Neutrophil (primary cell): ENCODE measurements at regions not wholly inside any gene's neighbourhood (a gene's known extent, or its start where the extent isn't known, plus 50 kb on each side); places are given as distances from the start of the nearest gene placed in this dataset.

Experiments used
- H3K27ac ChIP-seq: fragments of 200-600 bp; sonication (generic); 2 replicates; pipeline ENCODE4 v1.5.1; 2016; ENCODE audit warnings: mild to moderate bottlenecking, moderate library complexity
- H3K27me3 ChIP-seq: fragments of 200-600 bp; sonication (generic); 2 replicates; pipeline ENCODE4 v1.6.0; 2016; ENCODE audit warnings: mild to moderate bottlenecking
- H3K36me3 ChIP-seq: fragments of 200-600 bp; sonication (generic); 2 replicates; pipeline ENCODE4 v1.5.1; 2017
- H3K4me1 ChIP-seq, 2 experiments: fragments of 200-600 bp in 1 of 2; sonication (generic) in 1 of 2; 1 replicate in 1 of 2; 2 replicates in 1 of 2; pipeline versions ENCODE4 v1.5.1 to v1.6.1; 2013 to 2016; ENCODE audit warnings: low read depth in 1 of 2, low read length in 1 of 2, mild to moderate bottlenecking in 1 of 2, moderate library complexity in 1 of 2; ENCODE audit not compliant: control insufficient read depth in 1 of 2, insufficient read depth in 1 of 2
- H3K4me3 ChIP-seq, 2 experiments: fragments of 200-600 bp in 1 of 2; sonication (generic) in 1 of 2; 1 replicate in 1 of 2; 2 replicates in 1 of 2; pipeline ENCODE4 v1.5.1; 2013 to 2016; ENCODE audit warnings: low read depth in 1 of 2, low read length in 1 of 2, mild to moderate bottlenecking in 1 of 2, moderate library complexity in 1 of 2
- H3K9me3 ChIP-seq: fragments of 200-600 bp; sonication (generic); 2 replicates; pipeline ENCODE4 v1.5.1; 2016
- TF ChIP-seq, protein P1 (sequence below): fragments of 200-600 bp; sonication (generic); IDR thresholded peaks from 2 replicates; pipeline ENCODE4 v1.5.1; 2016; ENCODE audit warnings: antibody characterized with exemption

DNA sequence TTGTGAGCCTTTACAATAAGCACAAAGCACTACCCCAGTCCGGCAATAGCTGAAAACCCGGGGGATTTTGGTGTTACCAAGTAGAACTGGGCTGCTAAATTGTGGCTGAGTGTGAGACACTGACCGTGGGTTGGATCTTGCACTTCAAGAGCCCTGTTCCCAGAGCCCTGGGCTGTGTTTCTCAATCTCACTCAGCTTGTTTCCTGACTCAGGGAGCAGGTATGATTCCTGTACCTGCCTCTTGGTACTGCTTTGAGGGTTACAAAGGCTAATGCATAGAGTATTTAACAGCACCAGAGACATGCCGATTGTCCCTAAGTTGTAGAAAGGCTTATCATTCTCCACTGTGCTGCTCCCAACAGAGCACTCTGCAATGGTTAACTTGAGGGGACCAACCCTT is 134.6 kb downstream of the TEX36 start:
- H3K27me3 ChIP-seq, result no peaks in the 10 kb centered on the region
- H3K27ac ChIP-seq, result no peak overlapping the region
- H3K4me1 ChIP-seq, result no peaks in the 10 kb centered on the region
- H3K36me3 ChIP-seq, result no peaks in the 10 kb centered on the region
- H3K9me3 ChIP-seq, result no peaks in the 10 kb centered on the region
- no peak overlapping the region for H3K4me3 ChIP-seq
- TF ChIP-seq, protein P1, sequence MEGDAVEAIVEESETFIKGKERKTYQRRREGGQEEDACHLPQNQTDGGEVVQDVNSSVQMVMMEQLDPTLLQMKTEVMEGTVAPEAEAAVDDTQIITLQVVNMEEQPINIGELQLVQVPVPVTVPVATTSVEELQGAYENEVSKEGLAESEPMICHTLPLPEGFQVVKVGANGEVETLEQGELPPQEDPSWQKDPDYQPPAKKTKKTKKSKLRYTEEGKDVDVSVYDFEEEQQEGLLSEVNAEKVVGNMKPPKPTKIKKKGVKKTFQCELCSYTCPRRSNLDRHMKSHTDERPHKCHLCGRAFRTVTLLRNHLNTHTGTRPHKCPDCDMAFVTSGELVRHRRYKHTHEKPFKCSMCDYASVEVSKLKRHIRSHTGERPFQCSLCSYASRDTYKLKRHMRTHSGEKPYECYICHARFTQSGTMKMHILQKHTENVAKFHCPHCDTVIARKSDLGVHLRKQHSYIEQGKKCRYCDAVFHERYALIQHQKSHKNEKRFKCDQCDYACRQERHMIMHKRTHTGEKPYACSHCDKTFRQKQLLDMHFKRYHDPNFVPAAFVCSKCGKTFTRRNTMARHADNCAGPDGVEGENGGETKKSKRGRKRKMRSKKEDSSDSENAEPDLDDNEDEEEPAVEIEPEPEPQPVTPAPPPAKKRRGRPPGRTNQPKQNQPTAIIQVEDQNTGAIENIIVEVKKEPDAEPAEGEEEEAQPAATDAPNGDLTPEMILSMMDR, result no peak

DNA sequence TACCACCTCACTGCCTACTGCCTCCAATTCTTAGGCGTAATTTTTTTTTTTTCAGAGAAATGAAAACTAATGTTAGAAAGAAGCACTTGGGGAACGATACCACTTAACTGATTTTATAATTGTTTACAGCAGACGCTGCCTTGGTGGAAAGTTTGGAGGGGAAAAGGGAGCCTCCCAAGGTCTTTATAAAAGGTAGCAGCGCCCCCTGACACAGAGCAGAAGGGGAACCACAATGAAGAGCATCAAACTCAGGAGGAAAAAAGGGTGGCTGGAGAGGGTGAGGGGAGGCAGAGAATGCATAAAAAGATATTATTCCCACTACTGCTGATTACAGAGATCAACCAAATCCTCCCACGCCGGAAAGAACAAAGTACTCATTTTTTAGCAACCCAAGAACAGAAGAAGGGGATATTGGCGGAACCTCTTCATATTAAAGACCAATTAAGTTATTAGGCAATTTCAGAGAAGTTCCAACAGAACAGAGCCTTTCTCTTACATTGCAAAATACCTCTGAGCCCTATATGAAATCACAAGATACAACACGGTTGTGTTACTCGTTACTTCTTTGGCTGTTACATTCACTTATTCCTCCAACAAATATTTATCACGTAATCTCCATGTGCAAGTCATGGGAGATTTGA is 135.8 kb downstream of the TEX36 start:
- H3K4me3 ChIP-seq, result no peak overlapping the region
- H3K4me1 ChIP-seq, result no peaks in the 10 kb centered on the region
- no peaks in the 10 kb centered on the region for H3K36me3 ChIP-seq
- no peaks in the 10 kb centered on the region for H3K9me3 ChIP-seq
- no peaks in the 10 kb centered on the region for H3K27me3 ChIP-seq
- TF ChIP-seq, protein P1, result no peak
- H3K27ac ChIP-seq, result no peak overlapping the region

DNA sequence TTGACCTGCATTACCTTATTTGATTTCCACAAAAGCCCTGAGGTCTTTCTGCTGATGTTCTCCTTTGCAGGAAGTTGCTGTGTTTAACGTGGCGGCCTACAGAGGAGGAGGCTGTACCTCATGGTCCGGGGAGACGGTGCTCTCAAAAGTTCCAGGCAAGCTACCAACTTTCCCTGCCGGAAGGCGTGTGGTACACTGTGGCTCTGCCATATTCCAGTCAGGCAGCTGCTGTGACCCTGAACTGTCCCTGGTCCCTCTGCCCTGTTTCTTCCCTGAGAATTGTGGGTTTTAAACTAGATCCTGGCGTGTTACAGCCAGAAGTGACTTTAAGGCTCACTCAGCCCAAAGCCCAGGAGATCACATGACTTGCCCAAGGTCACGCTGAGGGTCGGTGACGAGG is 139.2 kb downstream of the TEX36 start:
- Histone ChIP-seq H3K4me1 (no peaks in the 10 kb centered on the region), H3K36me3 (no peaks in the 10 kb centered on the region), H3K27me3 (no peaks in the 10 kb centered on the region), H3K9me3 (no peaks in the 10 kb centered on the region), H3K27ac (no peak overlapping the region), H3K4me3 (no peak overlapping the region)
- TF ChIP-seq, protein P1, result no peak

DNA sequence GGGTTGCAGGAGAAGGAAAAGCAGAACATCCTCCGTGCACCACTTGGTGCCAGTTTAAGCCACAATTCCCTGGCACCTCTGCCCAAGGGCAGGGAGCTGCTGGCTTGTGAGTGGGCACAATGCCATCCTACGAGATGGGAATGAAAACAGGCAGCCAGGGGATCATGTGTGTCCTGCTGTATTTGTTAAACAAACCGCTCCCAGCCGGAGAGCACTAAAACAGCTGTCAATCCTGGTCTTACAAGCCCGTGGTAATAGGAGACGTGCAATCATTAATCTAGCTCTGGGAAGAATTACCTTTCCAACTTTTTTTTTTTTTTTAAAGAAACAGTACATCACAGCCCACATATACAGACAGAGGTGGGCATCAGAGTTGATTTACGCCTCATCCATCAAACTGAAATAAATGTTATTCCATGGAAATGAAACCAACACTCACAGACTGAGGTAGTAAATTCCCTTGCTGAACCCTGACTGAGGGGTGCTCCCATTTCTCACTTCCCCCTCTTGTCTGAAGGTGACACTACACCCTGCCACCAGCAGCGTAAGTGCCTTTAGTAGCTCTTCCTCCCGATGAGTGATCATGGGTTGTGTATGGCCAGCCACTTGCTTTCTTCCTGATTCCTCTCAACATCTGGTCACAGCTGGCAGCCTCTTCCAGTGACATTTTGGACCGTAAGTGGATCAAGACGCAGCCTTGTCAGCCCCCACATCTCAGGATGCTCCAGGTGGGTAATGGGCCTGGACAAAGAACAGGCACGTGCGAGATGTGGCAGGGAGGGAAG is 143.8 kb downstream of the TEX36 start:
- no peak overlapping the region for H3K4me3 ChIP-seq
- H3K9me3 ChIP-seq, result no peaks in the 10 kb centered on the region
- H3K27ac ChIP-seq, result no peak overlapping the region
- TF ChIP-seq, protein P1, result no peak
- no peaks in the 10 kb centered on the region for H3K4me1 ChIP-seq
- H3K36me3 ChIP-seq, result no peaks in the 10 kb centered on the region
- H3K27me3 ChIP-seq, result no peaks in the 10 kb centered on the region

DNA sequence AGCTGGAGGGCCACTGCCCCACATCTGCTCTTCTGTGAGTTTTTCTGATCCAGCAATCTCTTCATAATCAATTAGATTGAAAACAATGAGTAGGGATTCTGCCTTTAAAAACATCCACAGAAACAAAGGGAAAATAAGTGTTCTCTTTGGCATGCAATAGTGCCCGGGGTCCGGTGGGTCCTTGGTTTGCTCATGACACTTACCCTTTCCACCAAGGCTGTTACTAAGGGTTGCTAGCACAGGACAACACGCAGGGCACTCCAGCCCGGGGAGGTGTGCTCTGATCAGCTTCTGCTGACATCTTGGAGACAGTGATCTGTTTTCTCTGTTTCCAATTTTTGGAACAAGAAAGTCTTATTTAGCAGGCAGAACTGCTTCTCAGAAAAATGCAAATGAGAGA is 146.7 kb downstream of the TEX36 start:
- no peaks in the 10 kb centered on the region for H3K9me3 ChIP-seq
- H3K27ac ChIP-seq, result no peak overlapping the region
- no peaks in the 10 kb centered on the region for H3K36me3 ChIP-seq
- H3K27me3 ChIP-seq, result no peaks in the 10 kb centered on the region
- TF ChIP-seq, protein P1, result no peak
- H3K4me3 ChIP-seq, result no peak overlapping the region
- H3K4me1 ChIP-seq, result no peaks in the 10 kb centered on the region
